ENCODE measurements at regions not wholly inside any gene's neighbourhood (a gene's known extent, or its start where the extent isn't known, plus 50 kb on each side); places are given as distances from the start of the nearest gene placed in this dataset.

DNA sequence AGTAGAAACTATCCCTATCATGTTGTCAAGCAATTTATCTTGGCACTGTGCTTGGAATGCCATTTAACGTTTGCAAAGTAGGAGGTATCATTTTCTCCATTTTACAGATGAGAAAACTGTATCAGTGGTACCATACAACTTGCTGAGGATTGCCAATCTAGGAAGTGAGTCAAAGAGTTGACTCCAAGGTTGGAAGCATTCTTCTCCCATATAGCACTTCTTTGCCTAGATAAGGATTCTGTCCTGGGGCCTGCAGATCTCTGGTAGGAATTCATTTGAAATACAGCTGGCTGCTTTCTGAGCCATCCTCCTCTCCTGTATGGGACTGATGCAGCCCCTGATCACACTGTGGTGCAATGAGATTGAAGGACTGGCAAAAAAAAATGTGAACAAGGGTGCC lies 170.2 kb downstream of the ALDH1A2 start:
- TF ChIP-seq, protein P1, sequence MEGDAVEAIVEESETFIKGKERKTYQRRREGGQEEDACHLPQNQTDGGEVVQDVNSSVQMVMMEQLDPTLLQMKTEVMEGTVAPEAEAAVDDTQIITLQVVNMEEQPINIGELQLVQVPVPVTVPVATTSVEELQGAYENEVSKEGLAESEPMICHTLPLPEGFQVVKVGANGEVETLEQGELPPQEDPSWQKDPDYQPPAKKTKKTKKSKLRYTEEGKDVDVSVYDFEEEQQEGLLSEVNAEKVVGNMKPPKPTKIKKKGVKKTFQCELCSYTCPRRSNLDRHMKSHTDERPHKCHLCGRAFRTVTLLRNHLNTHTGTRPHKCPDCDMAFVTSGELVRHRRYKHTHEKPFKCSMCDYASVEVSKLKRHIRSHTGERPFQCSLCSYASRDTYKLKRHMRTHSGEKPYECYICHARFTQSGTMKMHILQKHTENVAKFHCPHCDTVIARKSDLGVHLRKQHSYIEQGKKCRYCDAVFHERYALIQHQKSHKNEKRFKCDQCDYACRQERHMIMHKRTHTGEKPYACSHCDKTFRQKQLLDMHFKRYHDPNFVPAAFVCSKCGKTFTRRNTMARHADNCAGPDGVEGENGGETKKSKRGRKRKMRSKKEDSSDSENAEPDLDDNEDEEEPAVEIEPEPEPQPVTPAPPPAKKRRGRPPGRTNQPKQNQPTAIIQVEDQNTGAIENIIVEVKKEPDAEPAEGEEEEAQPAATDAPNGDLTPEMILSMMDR (conservative IDR thresholded peaks at IDR 0.05 in 1 of 2, IDR thresholded peaks at IDR 0.05 in 1 of 2; ENCODE audit: low read depth in 1 of 2, low read length in 2 of 2) = no peak
- no peak for TF ChIP-seq EZH2 (IDR thresholded peaks at IDR 0.05; ENCODE audit: low read length, missing control alignments)
